Adrenal gland (tissue), 9 donors: ENCODE measurements at regions not wholly inside any gene's neighbourhood (a gene's known extent, or its start where the extent isn't known, plus 50 kb on each side); places are given as distances from the start of the nearest gene placed in this dataset.

Experiments
- DNase-seq, 7 donors: peaks; one replicate each; pipeline ENCODE4 v3.0.0-alpha.2; 2019 to 2020
- H3K27ac ChIP-seq, 5 donors: fragments of 200-600 bp; sonication (generic) in 4 of 5; 1 replicate in 3 of 5; 2 replicates in 2 of 5; pipeline versions ENCODE4 v1.5.1 to v1.8.0; 2016 to 2020; ENCODE audit warnings: mild to moderate bottlenecking in 1 of 5
- H3K27me3 ChIP-seq: fragments of 200-600 bp; 2 replicates; pipeline ENCODE4 v1.8.0; 2021
- H3K36me3 ChIP-seq, 2 donors: fragments of 200-600 bp; replicated peaks in 1 of 2; 1 replicate in 1 of 2; 2 replicates in 1 of 2; pipeline versions ENCODE4 v1.5.1 to v1.8.0; 2018 to 2022
- H3K4me1 ChIP-seq, 2 donors: fragments of 200-600 bp; replicated peaks in 1 of 2; 1 replicate in 1 of 2; 2 replicates in 1 of 2; pipeline versions ENCODE4 v1.5.1 to v1.8.0; 2018 to 2021
- H3K4me3 ChIP-seq, 4 donors: fragments of 200-600 bp; sonication (generic) in 3 of 4; one replicate each; pipeline ENCODE4 v1.5.1; 2016 to 2018
- H3K9me3 ChIP-seq, 3 donors: fragments of 200-600 bp; sonication (generic) in 1 of 3; replicated peaks in 1 of 3; 1 replicate in 2 of 3; 2 replicates in 1 of 3; pipeline versions ENCODE4 v1.5.1 to v1.8.0; 2016 to 2021
- POLR2A ChIP-seq, 2 donors: fragments of 450-650 bp; IDR thresholded peaks; one replicate each; pipeline ENCODE4 v1.6.1; 2017; ENCODE audit warnings: antibody characterized with exemption in 2 of 2, mild to moderate bottlenecking in 2 of 2, moderate library complexity in 1 of 2
- WGBS, 4 donors: extraction: QIAGEN DNeasy Blood & Tissue Kit in 2 of 4; methylation state at CpG; one replicate each; pipeline versions ENCODE4 v1.1.5 to v1.1.7; 2013 to 2017; 5-methylcytosine and 5-hydroxymethylcytosine counted together
- intact Hi-C, 2 donors: fragments of 100-400 bp; cut with DNase I; formaldehyde crosslinking; loops; one replicate each; pipeline versions ENCODE4 v1.14.1 to v1.15.0; 2022 to 2023
- TF ChIP-seq, protein P1 (sequence below), 6 experiments: fragments of 450-650 bp in 4 of 6; fragments of 200-600 bp in 2 of 6; sonication (generic) in 1 of 6; IDR thresholded peaks; 1 replicate in 5 of 6; 2 replicates in 1 of 6; pipeline versions ENCODE4 v1.5.1 to v1.8.0; 2016 to 2021; ENCODE audit warnings: antibody characterized with exemption in 6 of 6, mild to moderate bottlenecking in 2 of 6, moderate library complexity in 1 of 6
- donor health status: healthy with polysubstance abuse.
- donor health status: Bipolar disorder and iron deficiency.
- donor health status: DM: yes; HTN: yes; CAD: no.
- donor health status: DM: no; HTN: no; CAD: no.
- donor health status: DM: no; HTN: no; CAD: no.

DNA sequence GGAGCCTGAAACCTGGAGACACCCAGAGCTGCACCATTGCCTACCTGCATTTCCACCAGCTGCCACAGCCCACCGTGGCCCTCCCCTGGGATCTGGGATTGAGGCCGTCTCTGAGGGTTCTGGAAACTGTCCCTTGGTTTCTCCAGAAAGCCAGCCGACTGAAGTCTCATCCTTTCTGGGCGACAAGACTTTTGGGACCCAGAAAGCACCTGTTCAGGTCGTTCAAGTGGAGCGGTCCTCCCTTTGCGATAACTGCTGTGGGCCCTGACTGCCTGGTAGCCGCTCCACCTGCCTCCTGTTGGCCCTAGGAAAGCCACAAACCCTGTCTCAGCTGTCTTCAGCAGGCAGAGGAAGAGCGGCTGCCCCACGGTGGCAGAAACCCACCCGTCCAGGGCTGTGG is 346.0 kb upstream of the MKI67 start:
- no peak overlapping the region for H3K4me3 ChIP-seq
- 83 to 89% (median 87%) methylated on average over 8 to 11 of the region's 11 CpGs for WGBS, 4 donors
- H3K27ac ChIP-seq, result no peak overlapping the region
- H3K27me3 ChIP-seq, result no peaks in the 10 kb centered on the region
- no peaks in the 10 kb centered on the region for H3K36me3 ChIP-seq
- no peak for DNase-seq
- no peaks in the 10 kb centered on the region for H3K4me1 ChIP-seq
- no peaks in the 10 kb centered on the region for H3K9me3 ChIP-seq
- TF ChIP-seq, protein P1, sequence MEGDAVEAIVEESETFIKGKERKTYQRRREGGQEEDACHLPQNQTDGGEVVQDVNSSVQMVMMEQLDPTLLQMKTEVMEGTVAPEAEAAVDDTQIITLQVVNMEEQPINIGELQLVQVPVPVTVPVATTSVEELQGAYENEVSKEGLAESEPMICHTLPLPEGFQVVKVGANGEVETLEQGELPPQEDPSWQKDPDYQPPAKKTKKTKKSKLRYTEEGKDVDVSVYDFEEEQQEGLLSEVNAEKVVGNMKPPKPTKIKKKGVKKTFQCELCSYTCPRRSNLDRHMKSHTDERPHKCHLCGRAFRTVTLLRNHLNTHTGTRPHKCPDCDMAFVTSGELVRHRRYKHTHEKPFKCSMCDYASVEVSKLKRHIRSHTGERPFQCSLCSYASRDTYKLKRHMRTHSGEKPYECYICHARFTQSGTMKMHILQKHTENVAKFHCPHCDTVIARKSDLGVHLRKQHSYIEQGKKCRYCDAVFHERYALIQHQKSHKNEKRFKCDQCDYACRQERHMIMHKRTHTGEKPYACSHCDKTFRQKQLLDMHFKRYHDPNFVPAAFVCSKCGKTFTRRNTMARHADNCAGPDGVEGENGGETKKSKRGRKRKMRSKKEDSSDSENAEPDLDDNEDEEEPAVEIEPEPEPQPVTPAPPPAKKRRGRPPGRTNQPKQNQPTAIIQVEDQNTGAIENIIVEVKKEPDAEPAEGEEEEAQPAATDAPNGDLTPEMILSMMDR (IDR thresholded peaks at IDR 0.05), result no peak
- TF ChIP-seq POLR2A (IDR thresholded peaks at IDR 0.05), result no peak
- intact Hi-C loops, result no loop called here

DNA sequence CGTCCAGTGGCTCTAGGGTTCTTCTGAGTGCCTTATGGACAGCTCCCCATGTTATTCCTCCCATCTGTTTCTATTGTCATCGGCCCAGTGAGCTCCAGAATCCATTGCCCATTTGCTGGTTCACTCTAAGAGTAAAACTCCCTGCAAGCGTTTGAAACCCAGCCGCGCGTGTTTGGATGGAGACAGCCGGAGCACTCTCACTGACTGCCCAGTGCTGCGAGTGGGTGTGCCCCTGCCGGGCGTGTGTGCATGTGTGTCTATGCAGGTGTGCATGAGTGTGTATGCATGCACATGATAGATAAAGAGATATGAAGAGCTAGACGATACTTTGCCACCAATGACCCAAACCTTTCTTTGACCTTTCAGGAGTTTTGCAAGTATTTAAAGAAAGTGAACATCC is 347.2 kb upstream of the MKI67 start:
- H3K4me3 ChIP-seq, result no peak overlapping the region
- no peaks in the 10 kb centered on the region for H3K27me3 ChIP-seq
- H3K9me3 ChIP-seq, result no peaks in the 10 kb centered on the region
- intact Hi-C loops, result no loop called here
- H3K36me3 ChIP-seq, result no peaks in the 10 kb centered on the region
- no peak overlapping the region for H3K27ac ChIP-seq
- 77 to 82% (median 80%) methylated on average over 6 to 11 of the region's 11 CpGs for WGBS, 4 donors
- H3K4me1 ChIP-seq, result no peaks in the 10 kb centered on the region
- TF ChIP-seq, protein P1 (IDR thresholded peaks at IDR 0.05), result no peak
- no peak for TF ChIP-seq POLR2A (IDR thresholded peaks at IDR 0.05)
- no peak for DNase-seq

DNA sequence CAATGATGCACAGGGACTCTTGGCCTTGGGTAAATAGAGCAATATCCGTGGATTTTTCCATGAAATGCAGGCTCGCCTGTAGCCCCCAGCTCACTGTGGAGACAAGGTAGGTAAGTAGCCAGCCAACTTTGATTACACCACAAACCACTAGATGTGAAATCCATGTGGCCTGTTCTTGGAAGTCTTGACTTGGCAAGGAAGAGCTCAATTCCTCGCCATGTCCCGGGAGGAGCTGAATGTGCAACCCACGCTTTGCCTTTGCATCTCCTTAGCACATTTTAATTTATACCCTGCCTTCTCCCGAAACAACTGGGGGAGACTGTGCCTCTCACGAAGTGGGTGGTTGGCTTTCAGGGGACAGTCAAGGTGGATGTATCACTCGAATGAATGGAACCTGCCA is 347.7 kb upstream of the MKI67 start:
- Histone ChIP-seq H3K27me3 (no peaks in the 10 kb centered on the region), H3K27ac (no peak overlapping the region), H3K4me1 (no peaks in the 10 kb centered on the region), H3K4me3 (no peak overlapping the region), H3K36me3 (no peaks in the 10 kb centered on the region), H3K9me3 (no peaks in the 10 kb centered on the region)
- TF ChIP-seq, protein P1 (IDR thresholded peaks at IDR 0.05), result no peak
- no peak for TF ChIP-seq POLR2A (IDR thresholded peaks at IDR 0.05)
- 75 to 89% (median 78%) methylated on average over 8 of the region's 8 CpGs for WGBS, 4 donors
- DNase-seq, result no peak
- intact Hi-C loops, result no loop called here

DNA sequence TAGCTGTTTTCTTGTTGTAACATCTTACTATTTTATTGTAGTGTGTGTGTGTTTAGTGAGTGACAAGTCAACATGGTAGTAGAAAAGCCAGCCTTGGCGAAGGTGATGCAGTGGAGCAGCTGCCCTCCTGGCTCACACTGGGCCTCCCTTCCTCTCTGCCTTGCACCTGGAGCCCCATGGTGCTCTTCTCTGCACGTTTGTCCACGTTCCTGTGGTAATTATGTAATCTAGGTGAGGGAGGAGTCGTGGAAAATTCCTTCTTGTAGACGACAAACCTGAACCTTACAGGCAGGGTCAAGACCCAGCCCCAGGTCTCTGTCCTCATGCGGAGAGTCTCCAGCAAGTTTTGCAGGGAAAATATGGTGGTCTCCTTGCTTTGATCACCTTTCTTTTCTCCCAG is 348.3 kb upstream of the MKI67 start:
- Histone ChIP-seq H3K4me3 (no peak overlapping the region), H3K36me3 (no peaks in the 10 kb centered on the region), H3K9me3 (no peaks in the 10 kb centered on the region), H3K27ac (no peak overlapping the region), H3K27me3 (no peaks in the 10 kb centered on the region), H3K4me1 (no peaks in the 10 kb centered on the region)
- no peak for DNase-seq
- intact Hi-C loops, result no loop called here
- TF ChIP-seq, protein P1 (IDR thresholded peaks at IDR 0.05), result no peak
- TF ChIP-seq POLR2A (IDR thresholded peaks at IDR 0.05), result no peak
- 68 to 73% (median 71%) methylated on average over 6 of the region's 6 CpGs for WGBS, 4 donors
